Smooth muscle cell (in vitro differentiated cells): ENCODE measurements at regions not wholly inside any gene's neighbourhood (a gene's known extent, or its start where the extent isn't known, plus 50 kb on each side); places are given as distances from the start of the nearest gene placed in this dataset.
"Not testable (repeated sequence)": the region's sequence is repeated elsewhere in the genome, so short reads cannot be mapped to it uniquely, and the experiment has no call there.

Experiments used
- DNase-seq: peaks from one replicate; lab custom pipeline; 2025; ENCODE audit not compliant: unreplicated experiment; lab: John Stamatoyannopoulos, UW
- H2AFZ ChIP-seq: fragments of 200-600 bp; sonication (generic); 2 replicates; pipeline ENCODE4 v1.6.0; 2016; ENCODE audit warnings: antibody characterized with exemption, low read depth, mild to moderate bottlenecking
- H3F3A ChIP-seq: fragments of 200-600 bp; sonication (generic); 2 replicates; pipeline ENCODE4 v1.6.0; 2017; ENCODE audit warnings: antibody characterized with exemption, low read depth
- H3K27ac ChIP-seq: fragments of 200-600 bp; sonication (generic); 2 replicates; pipeline ENCODE4 v1.5.1; 2016; ENCODE audit warnings: low read depth, mild to moderate bottlenecking
- H3K27me3 ChIP-seq: fragments of 200-600 bp; sonication (generic); 2 replicates; pipeline ENCODE4 v1.6.1; 2016; ENCODE audit warnings: low read depth, mild to moderate bottlenecking
- H3K36me3 ChIP-seq: fragments of 200-600 bp; sonication (generic); 2 replicates; pipeline ENCODE4 v1.5.1; 2016; ENCODE audit warnings: low read depth
- H3K4me1 ChIP-seq: fragments of 200-600 bp; sonication (generic); 2 replicates; pipeline ENCODE4 v1.5.1; 2016; ENCODE audit warnings: low read depth
- H3K4me2 ChIP-seq: fragments of 200-600 bp; sonication (generic); 2 replicates; pipeline ENCODE4 v1.6.0; 2016; ENCODE audit warnings: mild to moderate bottlenecking
- H3K4me3 ChIP-seq: fragments of 200-600 bp; sonication (generic); 2 replicates; pipeline ENCODE4 v1.5.1; 2016; ENCODE audit warnings: mild to moderate bottlenecking
- H3K79me2 ChIP-seq: fragments of 200-600 bp; sonication (generic); 2 replicates; pipeline ENCODE4 v1.6.0; 2016; ENCODE audit warnings: low read depth, mild to moderate bottlenecking
- H3K9ac ChIP-seq: fragments of 200-600 bp; sonication (generic); 2 replicates; pipeline ENCODE4 v1.6.0; 2016; ENCODE audit warnings: low read depth
- H3K9me3 ChIP-seq: fragments of 200-600 bp; sonication (generic); replicated peaks from 2 replicates; pipeline ENCODE4 v1.5.1; 2016; ENCODE audit warnings: low read depth
- H4K20me1 ChIP-seq: fragments of 200-600 bp; sonication (generic); 2 replicates; pipeline ENCODE4 v1.6.0; 2016; ENCODE audit warnings: low read depth
- WGBS: methylation state at CpG from one replicate; pipeline ENCODE4 v1.1.7; 2016; ENCODE audit warnings: low lambda C conversion rate; 5-methylcytosine and 5-hydroxymethylcytosine counted together
- TF ChIP-seq, protein P1 (sequence below): fragments of 200-600 bp; sonication (generic); IDR thresholded peaks from 2 replicates; pipeline ENCODE4 v1.5.1; 2017; ENCODE audit warnings: borderline replicate concordance, mild to moderate bottlenecking, antibody characterized with exemption; ENCODE audit not compliant: insufficient read depth, poor library complexity, severe bottlenecking

DNA sequence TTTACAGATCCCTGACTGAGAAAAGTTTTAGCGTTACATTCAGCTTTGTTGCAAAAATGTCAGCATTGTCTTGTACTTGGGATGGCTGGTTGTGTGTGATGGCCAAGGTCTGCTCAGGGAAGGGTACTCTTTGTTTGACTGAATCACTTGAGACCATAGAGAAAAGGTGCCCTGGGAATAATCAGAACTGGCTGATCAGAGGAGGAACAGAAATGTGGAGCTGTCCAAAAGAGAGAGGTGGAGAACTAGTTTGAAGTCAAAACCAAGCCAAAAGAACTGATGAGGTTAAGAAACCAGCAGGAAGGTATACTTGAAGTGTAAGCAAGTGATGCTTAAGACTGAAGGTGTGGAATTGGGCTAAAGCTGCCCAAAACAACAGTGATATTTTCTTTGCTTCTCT is 107.6 kb upstream of the LYPLAL1 start:
- H3K36me3 ChIP-seq, result no peaks in the 10 kb centered on the region
- no peak overlapping the region for H3K4me2 ChIP-seq
- H3K9me3 ChIP-seq, result no peaks in the 10 kb centered on the region
- no peak overlapping the region for H2AFZ ChIP-seq
- H3K27me3 ChIP-seq, result no peaks in the 10 kb centered on the region
- no peak overlapping the region for H3K4me3 ChIP-seq
- TF ChIP-seq, protein P1, sequence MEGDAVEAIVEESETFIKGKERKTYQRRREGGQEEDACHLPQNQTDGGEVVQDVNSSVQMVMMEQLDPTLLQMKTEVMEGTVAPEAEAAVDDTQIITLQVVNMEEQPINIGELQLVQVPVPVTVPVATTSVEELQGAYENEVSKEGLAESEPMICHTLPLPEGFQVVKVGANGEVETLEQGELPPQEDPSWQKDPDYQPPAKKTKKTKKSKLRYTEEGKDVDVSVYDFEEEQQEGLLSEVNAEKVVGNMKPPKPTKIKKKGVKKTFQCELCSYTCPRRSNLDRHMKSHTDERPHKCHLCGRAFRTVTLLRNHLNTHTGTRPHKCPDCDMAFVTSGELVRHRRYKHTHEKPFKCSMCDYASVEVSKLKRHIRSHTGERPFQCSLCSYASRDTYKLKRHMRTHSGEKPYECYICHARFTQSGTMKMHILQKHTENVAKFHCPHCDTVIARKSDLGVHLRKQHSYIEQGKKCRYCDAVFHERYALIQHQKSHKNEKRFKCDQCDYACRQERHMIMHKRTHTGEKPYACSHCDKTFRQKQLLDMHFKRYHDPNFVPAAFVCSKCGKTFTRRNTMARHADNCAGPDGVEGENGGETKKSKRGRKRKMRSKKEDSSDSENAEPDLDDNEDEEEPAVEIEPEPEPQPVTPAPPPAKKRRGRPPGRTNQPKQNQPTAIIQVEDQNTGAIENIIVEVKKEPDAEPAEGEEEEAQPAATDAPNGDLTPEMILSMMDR, result no peak
- peaks cover 5% of the 10 kb centered on the region for H3F3A ChIP-seq
- no peak for DNase-seq
- no peaks in the 10 kb centered on the region for H4K20me1 ChIP-seq
- H3K4me1 ChIP-seq, result no peaks in the 10 kb centered on the region
- no peaks in the 10 kb centered on the region for H3K79me2 ChIP-seq
- 85% methylated on average over 1 of the region's 1 CpG for WGBS
- H3K27ac ChIP-seq, result peak overlapping the region; percentile 59
- H3K9ac ChIP-seq, result no peak overlapping the region

DNA sequence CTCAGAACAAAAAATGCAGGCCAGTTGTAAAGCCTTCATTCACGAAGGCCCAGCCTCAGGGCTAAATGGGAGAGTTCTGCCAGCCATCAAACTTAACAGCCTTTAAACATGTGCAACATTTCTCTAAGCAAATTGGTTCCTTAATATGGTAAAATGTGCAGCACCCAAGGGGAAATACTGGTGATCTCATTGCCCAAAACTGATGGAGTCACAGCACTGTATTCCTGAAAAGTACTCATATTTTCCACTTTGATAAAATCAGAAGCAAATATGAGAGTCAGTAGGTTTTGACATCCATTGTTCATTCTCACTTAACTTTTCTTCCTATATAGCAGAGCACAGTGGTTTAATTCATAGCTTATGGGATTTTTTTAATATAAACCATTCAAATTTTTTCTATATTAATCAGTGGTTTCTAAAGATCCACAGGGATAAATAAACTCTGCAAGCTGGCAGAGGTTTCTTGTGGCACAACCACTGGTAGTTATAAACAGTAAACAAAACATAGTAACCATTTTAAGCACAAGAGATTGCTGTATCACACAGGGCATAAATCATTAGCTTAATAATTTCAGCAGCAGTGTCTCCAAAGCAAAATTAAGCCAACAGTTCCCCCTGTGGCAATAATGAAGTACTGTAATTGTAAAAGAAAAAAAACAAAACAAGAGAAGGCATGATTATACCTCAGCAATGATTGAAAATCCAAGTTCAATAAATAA is 106.9 kb upstream of the LYPLAL1 start:
- Histone ChIP-seq H3K27ac (peak overlapping the region; percentile 59), H3K79me2 (no peaks in the 10 kb centered on the region), H3K4me2 (peak overlapping the region; percentile 18), H4K20me1 (no peaks in the 10 kb centered on the region), H2AFZ (no peak overlapping the region), H3K9ac (no peak overlapping the region), H3K4me3 (no peak overlapping the region), H3K4me1 (no peaks in the 10 kb centered on the region), H3K36me3 (no peaks in the 10 kb centered on the region), H3K27me3 (no peaks in the 10 kb centered on the region), H3F3A (peaks cover 5% of the 10 kb centered on the region), H3K9me3 (no peaks in the 10 kb centered on the region)
- DNase-seq, result no peak
- TF ChIP-seq, protein P1, result peak; percentile 60
- WGBS, result 18% methylated on average over 1 of the region's 1 CpG

DNA sequence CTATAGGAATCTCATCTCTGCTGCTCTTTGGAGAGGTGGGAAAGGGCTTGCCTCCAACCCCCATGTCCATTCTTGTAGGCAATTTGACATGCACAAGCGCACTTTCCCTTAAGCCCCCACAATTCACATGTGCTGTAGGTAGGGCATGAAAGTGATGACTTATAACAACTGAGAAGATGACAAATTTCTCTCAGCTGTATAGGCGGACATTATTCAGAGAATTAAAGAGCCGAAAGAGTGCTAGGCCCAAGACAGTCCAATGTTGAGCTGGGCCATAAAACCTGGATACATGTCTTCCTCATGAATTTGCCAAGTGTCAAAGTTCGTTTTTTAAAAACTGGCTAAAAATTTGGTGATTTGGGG is 106.3 kb upstream of the LYPLAL1 start:
- Histone ChIP-seq H3K4me1 (no peaks in the 10 kb centered on the region), H3K27ac (peak overlapping the region; percentile 59), H3K9me3 (no peaks in the 10 kb centered on the region), H3F3A (peaks cover 5% of the 10 kb centered on the region), H3K27me3 (no peaks in the 10 kb centered on the region), H4K20me1 (no peaks in the 10 kb centered on the region), H3K79me2 (no peaks in the 10 kb centered on the region), H3K4me3 (no peak overlapping the region), H2AFZ (no peak overlapping the region), H3K36me3 (no peaks in the 10 kb centered on the region), H3K4me2 (peak overlapping the region; percentile 18), H3K9ac (no peak overlapping the region)
- 95% methylated on average over 4 of the region's 4 CpGs for WGBS
- TF ChIP-seq, protein P1, result no peak
- no peak for DNase-seq

DNA sequence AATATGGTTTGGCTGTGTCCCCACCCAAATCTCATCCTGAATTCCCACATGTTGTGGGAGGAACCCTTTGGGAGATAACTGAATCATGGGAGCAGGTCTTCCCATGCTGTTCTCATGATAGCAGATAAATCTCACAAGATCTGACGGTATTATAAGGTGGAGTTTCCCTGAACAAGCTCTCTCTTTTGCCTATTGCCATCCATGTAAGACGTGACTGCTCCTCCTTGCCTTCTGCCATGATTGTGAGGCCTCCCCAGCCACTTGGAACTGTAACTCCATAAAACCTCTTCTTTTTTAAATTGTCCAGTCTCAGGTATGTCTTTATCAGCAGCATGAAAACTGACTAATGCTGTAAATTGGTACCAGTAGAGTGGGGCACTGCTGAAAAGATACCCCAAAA is 103.3 kb upstream of the LYPLAL1 start:
- not testable (repeated sequence) for H3K27me3 ChIP-seq, H3K9ac ChIP-seq, H3K27ac ChIP-seq, H3K4me3 ChIP-seq, H3K9me3 ChIP-seq, H3K79me2 ChIP-seq, H3K36me3 ChIP-seq, H2AFZ ChIP-seq, H3K4me2 ChIP-seq, H3F3A ChIP-seq, H3K4me1 ChIP-seq, DNase-seq, H4K20me1 ChIP-seq
- 100% methylated on average over 2 of the region's 2 CpGs for WGBS
